Skeletal muscle cell (primary cell): ENCODE measurements at regions not wholly inside any gene's neighbourhood (a gene's known extent, or its start where the extent isn't known, plus 50 kb on each side); places are given as distances from the start of the nearest gene placed in this dataset.
A peak's percentile ranks its signal among the peaks of the same experiment; 100 is the strongest.

Experiments used
- DNase-seq: peaks from one replicate; pipeline ENCODE4 v3.0.0-alpha.2; 2010; ENCODE audit warnings: low read depth
- H3K4me3 ChIP-seq: 2 replicates; pipeline ENCODE4 v1.5.1; 2011; ENCODE audit warnings: low read depth, mild to moderate bottlenecking, control low read depth, low read length, moderate library complexity

GRCh38 chr5:54639621-54640020 lies 122.1 kb downstream of the SNX18 start:
- no peak for DNase-seq
- H3K4me3 ChIP-seq, result no peak overlapping the region

DNA sequence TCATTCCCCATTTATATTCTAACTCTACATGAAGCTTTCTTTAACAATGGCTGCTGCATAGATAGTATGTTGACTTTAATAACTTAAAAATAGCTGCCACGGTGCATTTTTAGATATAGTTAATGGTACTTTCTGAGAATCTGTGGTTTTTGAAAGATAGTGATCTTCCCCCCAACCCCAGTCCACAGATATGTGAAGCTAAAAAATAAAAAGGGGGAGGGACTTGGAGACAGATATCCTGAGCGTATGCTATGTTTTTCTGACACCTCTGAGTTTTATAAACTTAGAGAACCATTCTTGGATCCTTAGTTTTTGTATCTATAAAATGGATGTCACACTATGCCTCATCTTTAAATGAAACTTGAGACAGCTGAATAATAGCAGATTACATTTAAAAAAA lies 120.5 kb downstream of the SNX18 start:
- no peak overlapping the region for H3K4me3 ChIP-seq
- DNase-seq, result no peak

DNA sequence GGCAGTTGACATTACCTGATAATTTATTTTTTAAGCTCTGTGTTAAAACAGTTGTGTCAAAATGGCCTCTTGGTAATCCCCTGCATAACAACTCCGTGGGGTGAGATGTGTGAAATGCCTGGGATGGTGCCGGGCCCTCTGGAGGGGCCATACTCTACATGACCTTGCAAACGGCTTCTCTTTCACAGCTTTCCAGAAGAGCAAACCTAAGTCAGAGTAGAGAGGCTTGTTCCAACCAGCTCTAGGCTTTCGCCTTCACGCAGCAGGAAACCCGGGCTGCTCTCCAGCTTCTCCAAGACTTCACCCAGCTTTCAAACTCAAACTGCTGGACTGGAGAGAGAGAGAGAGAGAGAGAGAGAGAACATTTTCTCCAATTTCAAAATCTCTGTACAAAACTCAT lies 120.1 kb downstream of the SNX18 start:
- no peak overlapping the region for H3K4me3 ChIP-seq
- DNase-seq, result no peak

DNA sequence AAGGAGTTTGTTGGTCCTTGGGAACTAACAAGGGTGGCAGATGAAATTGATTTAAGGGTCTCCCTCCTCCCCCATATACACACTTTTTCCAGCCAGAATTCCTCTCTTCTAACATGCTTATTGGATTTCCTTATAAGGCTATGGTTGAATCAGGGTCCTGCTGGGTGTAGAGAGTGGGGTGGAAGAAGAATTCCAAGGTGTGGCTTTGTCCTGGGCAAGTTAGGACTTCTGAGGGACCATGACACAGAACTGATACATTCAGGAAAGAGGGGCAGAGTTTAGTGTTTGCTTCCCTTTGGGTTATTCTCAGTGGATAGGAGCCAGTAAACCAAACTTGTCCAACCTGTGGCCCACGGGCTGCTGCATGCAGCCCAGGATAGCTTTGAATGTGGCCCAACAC lies 116.5 kb downstream of the SNX18 start:
- DNase-seq, result no peak
- no peak overlapping the region for H3K4me3 ChIP-seq

DNA sequence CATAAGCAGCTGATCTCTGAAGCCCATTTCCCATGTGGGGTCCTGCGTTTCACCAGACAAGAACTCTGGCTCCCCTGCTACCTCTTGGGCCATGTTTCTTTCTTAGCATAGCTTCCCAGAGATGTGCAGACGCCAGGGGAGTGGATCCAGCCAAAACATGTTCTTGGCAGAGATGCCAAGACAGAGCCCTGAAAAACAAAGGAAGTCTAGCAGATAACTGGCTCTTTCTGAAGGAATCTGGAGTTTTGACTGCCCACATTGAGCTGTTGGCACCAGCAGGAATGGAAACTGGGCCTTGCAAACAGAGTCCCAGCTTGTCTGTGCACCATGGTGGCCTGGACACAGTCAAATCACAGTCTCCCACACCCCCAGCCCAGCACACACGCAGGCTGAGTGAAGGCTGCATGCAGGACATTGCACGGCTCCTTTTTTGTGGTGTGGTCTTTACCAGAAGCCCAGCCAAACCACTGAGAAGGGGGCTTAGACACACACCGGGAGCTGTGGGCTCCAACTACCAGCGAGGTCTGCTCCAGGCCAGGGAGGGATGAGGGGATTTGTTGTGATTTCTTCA lies 114.7 kb downstream of the SNX18 start:
- no peak for DNase-seq
- H3K4me3 ChIP-seq, result no peak overlapping the region

- no peak for DNase-seq
- no peak overlapping the region for H3K4me3 ChIP-seq
Measured at GRCh38 chr5:54630738-54631359, 113.3 kb downstream of the SNX18 start.

DNA sequence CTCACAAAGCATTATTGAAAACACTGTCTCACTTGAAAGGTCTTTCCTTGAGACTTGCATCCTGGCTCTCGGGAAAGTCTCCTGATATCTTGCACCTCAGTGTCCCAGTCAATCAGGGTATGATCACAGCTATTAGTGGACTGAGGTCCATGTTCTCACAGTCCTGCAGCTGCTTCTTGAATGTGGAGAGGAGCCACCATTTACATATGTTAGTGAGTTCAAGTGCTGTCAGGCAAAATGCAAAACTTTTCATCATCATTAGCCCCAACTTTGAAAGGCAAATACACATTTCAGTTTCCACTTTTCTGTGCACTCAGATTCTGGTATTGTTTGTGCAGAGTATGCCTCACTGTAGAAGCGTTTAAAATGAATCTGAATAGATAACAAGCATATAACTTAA lies 111.6 kb downstream of the SNX18 start:
- no peak overlapping the region for H3K4me3 ChIP-seq
- DNase-seq, result no peak

DNA sequence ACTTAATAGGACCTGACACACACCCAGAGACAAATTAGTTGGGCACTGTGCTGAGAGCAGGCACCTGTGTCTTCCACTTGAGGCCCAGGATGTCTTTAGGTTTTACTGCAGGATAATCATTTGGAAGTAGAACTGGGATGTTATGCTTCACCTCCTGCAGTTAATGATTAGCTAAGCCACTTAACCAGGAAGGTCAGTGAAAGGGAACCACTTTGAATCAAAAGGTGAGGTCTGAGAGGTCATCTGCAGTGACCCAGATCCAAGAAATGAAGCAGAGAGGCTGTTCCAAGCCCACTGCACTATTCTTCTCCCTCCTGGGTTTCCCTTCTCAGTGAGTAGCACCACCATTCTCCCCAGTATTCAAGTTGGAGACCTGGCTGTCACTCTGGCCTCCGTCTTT lies 110.5 kb downstream of the SNX18 start:
- DNase-seq, result no peak
- no peak overlapping the region for H3K4me3 ChIP-seq

- no peak overlapping the region for H3K4me3 ChIP-seq
- no peak for DNase-seq
Measured at GRCh38 chr5:54626407-54626806, 108.8 kb downstream of the SNX18 start.

- DNase-seq, result peak; percentile 81
- H3K4me3 ChIP-seq, result no peak overlapping the region
Measured at GRCh38 chr5:54624805-54625568, 107.4 kb downstream of the SNX18 start.

DNA sequence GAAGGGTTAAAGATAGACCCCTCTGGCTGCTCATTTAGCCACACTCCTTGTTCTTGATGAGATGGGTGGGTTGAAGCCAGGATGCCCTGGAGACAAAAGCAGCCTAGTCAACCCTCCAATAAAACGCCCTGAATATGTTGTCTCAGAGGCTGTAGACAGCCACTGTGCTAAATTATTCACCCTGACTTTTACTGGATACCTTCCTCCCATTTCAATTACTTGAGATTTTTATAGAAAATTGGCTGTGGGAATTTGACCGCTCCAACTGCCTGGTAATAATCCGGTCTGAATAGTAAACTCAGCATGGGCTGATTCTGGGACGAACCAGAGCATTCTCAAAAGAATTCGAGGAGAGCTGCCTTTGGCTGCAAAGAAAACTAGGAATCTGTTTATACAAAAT lies 104.2 kb downstream of the SNX18 start:
- H3K4me3 ChIP-seq, result no peak overlapping the region

DNA sequence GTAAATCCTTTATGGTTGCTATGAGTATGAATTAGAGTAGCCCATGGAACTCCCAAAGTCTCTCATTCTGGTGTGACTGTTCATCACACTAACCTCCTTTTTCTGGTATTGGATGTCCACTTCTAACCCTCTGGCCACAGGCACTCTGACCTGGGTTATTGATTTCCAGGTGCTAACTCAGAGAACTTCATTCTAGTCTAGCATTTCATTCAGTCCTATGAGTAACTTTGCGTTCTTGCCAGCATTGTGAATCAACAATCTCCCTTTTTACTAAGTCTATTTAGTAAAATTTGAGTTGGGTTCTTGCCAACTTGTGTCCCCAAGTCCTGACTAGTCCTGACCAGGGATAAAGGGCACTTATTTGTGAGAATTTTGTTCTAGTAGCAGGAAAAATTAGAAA lies 103.5 kb downstream of the SNX18 start:
- DNase-seq, result no peak

More for the DNA sequence above, 104.2 kb downstream of the SNX18 start:
- no peak for DNase-seq

GRCh38 chr5:54620141-54620933 lies 102.8 kb downstream of the SNX18 start:
- DNase-seq, result no peak
- H3K4me3 ChIP-seq, result no peak overlapping the region

More for the DNA sequence above, 103.5 kb downstream of the SNX18 start:
- no peak overlapping the region for H3K4me3 ChIP-seq

DNA sequence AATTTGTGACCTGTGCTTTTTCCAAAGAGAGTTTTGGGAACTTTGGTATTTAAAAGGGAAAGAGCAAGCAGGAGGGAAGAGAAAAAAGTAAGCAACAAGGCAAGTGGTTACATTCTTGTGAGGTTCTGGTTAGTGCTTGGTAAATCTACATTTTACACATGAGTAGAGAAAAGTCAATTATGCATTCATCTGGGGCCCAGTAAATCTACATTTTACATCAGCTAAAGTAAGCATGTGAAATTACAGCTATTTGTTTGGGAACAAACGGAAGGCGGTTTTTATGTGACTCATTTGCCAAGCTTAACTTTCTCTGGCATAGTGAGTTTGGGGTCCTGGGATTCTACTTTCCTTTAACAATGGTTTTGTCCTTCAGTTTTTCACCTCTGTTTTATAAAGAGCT lies 102.2 kb downstream of the SNX18 start:
- no peak for DNase-seq
- no peak overlapping the region for H3K4me3 ChIP-seq

DNA sequence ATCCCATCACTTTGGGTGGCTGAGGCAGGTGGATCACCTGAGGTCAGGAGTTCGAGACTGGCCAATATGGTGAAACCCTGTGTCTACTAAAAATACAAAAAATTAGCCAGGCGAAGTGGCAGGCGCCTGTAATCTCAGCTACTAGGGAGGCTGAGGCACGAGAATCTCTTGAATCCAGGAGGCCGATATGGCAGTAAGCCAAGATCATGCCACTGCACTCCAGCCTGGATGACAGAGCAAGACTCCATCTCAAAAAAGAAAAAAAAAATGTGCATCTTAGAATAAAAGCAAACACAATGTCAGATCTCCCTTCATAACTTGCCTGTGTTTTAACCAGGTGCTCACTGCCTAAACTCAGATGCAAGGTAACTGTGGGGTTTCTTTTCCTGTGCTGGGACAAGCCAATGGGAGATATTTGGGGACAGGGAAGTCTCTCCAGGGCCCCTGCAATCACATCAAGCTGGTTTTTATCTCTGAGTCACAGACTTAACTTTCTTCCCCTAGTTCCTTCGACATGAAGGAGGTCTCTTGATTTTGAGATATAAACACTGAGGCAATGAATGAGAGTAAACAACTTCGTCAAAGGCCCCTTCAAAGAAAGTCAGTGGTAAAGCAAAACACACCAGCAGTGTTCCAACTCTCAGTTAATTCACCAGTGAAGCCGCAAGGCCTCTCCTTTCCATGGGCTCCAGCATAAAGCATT lies 99.1 kb downstream of the SNX18 start:
- no peak overlapping the region for H3K4me3 ChIP-seq
- no peak for DNase-seq

GRCh38 chr5:54616031-54616430 lies 98.5 kb downstream of the SNX18 start:
- no peak overlapping the region for H3K4me3 ChIP-seq
- DNase-seq, result peak; percentile 54

GRCh38 chr5:54615381-54615780 lies 97.8 kb downstream of the SNX18 start:
- no peak overlapping the region for H3K4me3 ChIP-seq
- DNase-seq, result no peak

DNA sequence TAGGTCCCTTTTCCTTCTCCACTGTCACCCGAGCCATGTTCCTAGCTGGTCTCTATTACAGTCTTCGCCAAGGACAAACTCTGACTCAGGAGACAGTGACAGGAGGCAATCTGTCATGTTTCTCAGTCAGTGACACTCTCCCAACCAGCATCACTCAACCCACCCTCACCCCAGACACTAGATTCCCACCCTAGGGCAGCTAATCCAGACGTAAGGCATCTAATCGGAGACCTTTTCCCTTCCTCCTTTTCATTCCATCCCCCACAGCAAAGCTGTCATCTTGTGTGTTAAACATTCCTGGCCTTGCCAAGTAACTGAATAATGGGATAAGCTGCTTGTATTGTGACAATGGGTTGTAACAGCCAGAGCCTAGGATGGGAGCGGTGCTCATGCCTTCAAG lies 95.2 kb downstream of the SNX18 start:
- H3K4me3 ChIP-seq, result no peak overlapping the region
- no peak for DNase-seq

DNA sequence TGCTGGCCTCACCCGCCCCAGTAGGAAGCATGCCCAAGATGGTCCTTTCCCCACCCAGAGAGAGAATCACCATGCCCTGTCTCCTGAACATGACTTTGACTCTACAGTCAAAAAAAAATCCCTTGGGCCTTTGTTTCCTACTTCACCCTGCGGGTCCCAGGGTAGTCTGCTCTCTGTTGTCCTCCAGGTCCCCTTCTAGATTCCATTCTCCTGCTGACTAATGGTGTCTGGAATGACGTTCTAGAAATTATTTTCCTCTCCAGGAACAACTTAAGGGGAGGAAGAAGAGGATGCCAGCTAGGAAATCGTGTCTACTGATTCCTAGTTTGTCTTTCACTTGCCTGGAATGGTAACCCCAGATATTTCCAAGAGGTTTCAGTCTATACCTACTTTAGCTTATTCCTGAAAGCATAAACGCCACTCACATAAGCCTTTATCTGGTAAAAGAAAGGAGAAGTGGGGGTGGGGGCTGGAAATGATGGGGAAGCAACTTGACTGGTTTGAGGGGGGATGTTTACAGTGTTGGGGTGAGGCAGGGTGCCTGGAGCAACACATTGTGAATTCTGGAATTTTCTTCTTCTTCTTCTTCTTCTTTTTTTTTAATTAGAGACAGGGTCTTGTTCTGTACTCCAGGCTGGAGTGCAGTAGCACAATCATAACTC lies 93.9 kb downstream of the SNX18 start:
- no peak for DNase-seq

More for the DNA sequence above, 93.9 kb downstream of the SNX18 start:
- no peak overlapping the region for H3K4me3 ChIP-seq
